LNCAP (cell line): ENCODE measurements at regions not wholly inside any gene's neighbourhood (a gene's known extent, or its start where the extent isn't known, plus 50 kb on each side); places are given as distances from the start of the nearest gene placed in this dataset.

Source experiments
- TF ChIP-seq, protein P1 (sequence below): fragments of 450-650 bp; IDR thresholded peaks from 2 replicates; pipeline ENCODE4 v1.5.1; 2017; ENCODE audit warnings: mild to moderate bottlenecking

GRCh38 chr12:33876618-33877017 lies 145.7 kb upstream of the ALG10 start:
- TF ChIP-seq, protein P1, sequence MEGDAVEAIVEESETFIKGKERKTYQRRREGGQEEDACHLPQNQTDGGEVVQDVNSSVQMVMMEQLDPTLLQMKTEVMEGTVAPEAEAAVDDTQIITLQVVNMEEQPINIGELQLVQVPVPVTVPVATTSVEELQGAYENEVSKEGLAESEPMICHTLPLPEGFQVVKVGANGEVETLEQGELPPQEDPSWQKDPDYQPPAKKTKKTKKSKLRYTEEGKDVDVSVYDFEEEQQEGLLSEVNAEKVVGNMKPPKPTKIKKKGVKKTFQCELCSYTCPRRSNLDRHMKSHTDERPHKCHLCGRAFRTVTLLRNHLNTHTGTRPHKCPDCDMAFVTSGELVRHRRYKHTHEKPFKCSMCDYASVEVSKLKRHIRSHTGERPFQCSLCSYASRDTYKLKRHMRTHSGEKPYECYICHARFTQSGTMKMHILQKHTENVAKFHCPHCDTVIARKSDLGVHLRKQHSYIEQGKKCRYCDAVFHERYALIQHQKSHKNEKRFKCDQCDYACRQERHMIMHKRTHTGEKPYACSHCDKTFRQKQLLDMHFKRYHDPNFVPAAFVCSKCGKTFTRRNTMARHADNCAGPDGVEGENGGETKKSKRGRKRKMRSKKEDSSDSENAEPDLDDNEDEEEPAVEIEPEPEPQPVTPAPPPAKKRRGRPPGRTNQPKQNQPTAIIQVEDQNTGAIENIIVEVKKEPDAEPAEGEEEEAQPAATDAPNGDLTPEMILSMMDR: peak; percentile 39

GRCh38 chr12:33892425-33892824 lies 129.9 kb upstream of the ALG10 start:
- TF ChIP-seq, protein P1: no peak

DNA sequence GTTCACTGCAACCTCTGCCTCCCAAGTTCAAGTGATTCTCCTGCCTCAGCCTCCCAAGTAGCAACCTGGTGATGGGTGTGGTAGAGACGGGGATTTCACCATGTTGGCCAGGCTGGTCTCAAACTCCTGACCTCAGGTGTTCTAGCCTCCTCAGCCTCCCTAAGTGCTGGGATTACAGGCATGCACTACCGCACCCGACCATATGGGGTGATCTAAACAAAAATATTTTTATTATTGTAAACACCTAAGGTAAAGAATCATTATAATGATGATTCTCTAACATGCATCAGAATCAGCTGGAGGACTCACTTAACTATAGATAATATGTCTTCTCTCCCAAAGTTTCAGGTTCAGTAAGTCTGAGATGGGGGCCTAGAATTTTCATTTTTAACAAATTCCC lies 96.2 kb upstream of the ALG10 start:
- TF ChIP-seq, protein P1: no peak

DNA sequence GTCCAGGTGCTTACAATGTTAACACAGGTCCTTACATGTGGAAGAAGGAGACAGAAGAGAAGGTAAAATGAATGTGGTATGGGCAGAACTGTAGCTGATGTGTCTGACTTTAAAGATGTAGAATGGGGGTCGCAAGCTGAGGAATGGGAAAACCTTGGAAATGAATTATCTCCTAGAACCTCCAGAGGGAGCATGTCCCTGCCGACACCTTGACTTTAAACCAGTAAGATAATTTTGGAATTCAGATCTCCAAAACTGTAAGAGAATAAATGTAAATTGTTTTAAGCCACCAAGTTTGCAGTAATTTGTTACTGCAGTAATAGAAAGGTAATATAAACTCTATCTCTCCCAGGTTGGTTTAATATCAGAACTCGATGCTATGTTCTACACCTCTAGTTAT lies 80.1 kb upstream of the ALG10 start:
- TF ChIP-seq, protein P1: no peak

DNA sequence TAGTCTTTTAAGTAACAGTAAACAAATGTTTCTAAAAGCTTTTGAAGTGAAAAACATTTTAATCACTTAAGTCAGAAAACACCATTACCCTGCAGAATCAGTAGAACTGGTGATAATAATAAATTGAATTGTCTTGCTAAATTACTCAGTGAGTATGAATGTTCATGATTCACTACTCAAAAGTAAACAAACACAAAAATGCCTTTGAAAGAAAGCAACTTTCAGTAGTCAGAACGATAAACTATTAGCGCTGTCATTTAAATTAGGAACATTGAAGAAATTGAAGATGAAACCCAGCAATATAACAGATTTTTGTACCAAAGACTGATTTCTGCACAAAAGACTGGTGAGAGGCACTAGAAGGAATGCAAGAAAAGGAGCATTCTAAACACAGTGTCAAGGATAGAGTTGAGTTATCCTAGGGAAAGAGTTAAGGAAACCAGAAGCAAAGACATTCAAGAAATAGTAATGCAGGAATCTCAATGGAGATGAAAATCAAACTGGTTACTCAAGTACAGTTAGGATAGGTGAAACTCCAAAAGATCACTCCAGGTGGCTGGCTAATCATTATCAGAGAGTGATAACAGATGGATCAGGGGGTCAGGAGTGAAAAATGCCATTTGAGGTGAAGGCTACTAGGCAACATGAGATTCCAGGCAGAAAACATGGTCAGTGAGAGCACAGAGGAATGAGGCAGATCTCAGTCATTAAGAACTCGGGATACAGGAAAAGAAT lies 77.4 kb upstream of the ALG10 start:
- TF ChIP-seq, protein P1: no peak

GRCh38 chr12:33945438-33945784 lies 76.9 kb upstream of the ALG10 start:
- TF ChIP-seq, protein P1: no peak

DNA sequence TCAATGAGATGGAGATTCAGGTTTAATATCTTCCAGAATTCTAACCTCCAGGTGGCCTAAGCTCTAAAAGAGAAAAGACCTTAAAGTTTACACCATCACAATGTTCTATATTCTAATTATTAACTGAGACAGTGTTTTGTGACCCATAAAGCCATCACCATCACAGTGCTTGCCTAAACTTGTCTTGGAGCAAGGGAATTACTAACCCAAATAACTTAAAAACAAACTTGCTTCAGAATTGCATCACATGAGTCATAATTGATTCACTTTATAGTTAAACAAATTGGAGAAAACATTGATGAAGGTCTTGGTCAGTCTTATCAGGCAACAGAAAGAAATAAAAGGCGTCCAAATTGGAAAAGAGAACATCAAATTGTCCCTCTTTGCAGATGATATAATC lies 54.5 kb upstream of the ALG10 start:
- TF ChIP-seq, protein P1: no peak
